Epidermal melanocyte (primary cell): ENCODE measurements at regions not wholly inside any gene's neighbourhood (a gene's known extent, or its start where the extent isn't known, plus 50 kb on each side); places are given as distances from the start of the nearest gene placed in this dataset.

Source experiments
- DNase-seq: peaks from one replicate; pipeline ENCODE4 v3.0.0; 2011; ENCODE audit warnings: low spot score; ENCODE audit not compliant: insufficient read length

DNA sequence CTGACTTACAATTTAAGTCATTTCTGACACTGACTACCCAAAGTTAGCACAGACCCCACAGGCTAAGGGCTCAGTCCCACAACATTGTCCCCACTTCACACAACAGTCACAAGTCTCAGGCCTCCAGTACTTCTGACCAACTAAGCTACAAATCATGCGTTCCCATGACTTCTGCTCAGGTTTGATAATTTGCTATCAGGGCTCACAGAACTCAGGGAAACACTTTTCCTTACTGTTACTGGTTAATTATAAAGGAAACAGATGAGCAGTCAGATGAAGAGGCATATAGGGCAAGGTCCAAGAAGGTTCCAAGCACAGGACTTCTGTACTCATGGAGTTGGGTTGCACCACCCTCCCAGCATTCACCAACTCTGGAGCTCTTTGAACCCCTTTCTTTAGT is 151.2 kb upstream of the TNR start:
- no peak for DNase-seq

- DNase-seq = no peak
Measured at GRCh38 chr1:175893192-175893591, 149.8 kb upstream of the TNR start.

GRCh38 chr1:175892686-175893085 is 149.3 kb upstream of the TNR start:
- DNase-seq = no peak

- no peak for DNase-seq
Measured at GRCh38 chr1:175891783-175892309, 148.5 kb upstream of the TNR start.

- DNase-seq = no peak
Measured at GRCh38 chr1:175890958-175891357, 147.6 kb upstream of the TNR start.

DNA sequence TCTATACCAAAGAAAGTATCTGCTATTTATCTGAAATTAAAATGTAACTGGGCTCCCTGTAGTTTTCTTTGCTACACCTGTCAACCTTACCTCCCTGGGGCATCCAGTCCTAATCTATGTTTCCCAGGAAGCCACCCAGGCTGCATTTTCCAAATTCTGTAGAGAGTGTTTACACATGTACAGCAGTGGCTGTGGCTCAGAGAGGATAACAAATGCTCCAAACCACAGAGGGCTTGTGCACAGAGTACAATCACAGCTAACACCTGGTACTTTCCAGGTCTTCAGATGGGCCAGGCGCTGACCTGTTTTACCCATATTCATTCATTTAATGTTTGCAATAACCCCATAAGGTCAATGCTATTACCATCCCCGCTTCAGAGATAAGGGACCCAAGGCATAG is 146.5 kb upstream of the TNR start:
- DNase-seq = no peak

DNA sequence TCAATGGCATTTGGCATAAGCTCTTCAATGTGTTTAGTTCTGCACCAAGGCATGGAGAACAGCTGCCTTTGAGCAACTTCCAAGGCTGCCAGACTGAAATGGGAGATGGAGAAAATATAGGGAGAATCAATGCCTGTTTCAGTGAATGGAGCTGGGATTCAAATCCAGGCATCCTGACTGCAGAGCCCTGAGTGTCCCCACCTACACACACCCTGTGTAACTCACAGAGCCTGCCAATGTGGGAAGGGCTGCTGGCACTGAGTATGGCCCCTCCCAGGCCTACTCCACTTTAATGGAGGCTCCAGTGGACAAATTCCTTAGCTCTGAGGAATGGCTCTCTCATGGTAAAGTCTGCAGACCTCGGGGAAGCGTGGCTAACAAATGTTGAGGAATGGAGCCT is 145.6 kb upstream of the TNR start:
- DNase-seq = no peak

DNA sequence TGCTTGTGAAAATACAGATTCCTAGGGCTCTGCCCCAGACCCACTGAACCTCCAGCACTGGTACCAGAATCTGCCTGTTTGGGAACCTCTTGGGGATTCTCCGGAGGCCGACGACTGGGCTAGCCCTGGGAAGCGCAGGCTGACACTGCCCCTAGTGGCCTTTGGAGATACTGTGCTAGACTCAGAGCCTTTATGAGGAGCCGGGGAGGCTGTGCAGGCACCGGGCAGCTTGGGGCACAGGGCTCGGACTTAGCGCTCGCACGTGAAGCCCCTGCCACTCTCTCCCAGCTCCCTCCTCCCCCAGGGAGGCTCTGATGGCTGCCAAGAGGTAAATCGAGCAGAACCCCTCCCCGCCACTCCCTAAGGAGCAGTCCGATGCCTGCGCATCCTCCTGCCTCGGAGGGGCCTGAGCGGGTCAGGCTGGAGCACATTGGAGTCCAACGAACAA is 144.6 kb upstream of the TNR start:
- DNase-seq = peak; percentile 59

GRCh38 chr1:175887521-175887920 is 144.1 kb upstream of the TNR start:
- DNase-seq = no peak

- DNase-seq = no peak
Measured at GRCh38 chr1:175885326-175885725, 141.9 kb upstream of the TNR start.

GRCh38 chr1:175884369-175884768 is 141.0 kb upstream of the TNR start:
- DNase-seq = no peak

DNA sequence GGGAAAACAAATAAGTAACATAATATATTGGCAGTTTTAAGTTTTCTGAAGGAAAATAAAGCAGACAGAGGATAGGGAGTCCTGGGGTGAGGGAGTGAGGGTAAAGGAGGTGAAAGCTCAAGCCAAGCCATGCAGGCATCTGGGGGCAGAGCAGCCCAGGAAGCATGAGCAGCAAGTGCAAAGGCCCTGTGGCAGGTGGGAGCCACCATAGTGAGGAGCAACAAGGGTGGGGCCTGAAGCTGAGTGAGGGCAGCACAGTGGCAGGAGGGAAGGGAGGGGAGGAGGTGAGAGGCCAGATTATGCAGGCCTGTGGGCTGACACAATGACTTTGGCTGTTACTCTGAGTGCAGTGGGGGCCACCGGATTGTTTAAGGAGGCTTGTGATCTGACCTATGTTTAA is 138.8 kb upstream of the TNR start:
- no peak for DNase-seq

DNA sequence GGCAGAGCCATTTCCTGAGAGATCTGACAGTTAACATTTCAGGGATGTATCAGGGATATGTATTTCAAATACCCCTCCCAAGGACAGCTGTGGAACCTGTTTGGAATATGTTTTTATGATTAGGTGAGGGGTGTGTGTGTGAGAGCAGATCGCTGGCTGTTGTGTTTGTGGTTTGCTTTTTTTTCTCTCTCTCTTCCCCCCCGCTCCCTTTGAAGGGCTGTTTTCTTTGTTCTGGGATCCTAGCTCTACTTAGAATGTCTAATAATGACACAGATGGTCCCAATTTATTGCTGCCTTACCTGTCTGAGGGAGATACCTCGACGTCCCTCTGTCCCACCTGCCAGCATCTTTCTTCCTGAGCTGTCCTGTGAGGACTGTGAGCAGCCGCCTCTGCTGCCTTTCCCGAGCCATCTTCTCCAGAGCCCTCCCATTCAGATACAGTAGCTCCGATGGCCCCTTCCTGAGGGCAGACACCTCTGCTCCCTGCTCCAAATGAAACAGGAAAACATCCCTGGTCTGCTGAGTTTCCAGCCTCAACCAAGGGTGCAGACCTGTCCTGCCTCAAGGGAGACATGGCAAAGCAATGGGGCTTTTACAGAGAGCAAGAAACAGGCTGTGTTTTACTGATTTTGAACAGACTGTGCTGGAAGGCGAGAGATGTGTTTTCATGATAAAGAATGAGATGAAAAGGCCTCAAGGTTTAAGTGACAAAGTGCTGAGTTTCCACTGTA is 138.0 kb upstream of the TNR start:
- DNase-seq = no peak

DNA sequence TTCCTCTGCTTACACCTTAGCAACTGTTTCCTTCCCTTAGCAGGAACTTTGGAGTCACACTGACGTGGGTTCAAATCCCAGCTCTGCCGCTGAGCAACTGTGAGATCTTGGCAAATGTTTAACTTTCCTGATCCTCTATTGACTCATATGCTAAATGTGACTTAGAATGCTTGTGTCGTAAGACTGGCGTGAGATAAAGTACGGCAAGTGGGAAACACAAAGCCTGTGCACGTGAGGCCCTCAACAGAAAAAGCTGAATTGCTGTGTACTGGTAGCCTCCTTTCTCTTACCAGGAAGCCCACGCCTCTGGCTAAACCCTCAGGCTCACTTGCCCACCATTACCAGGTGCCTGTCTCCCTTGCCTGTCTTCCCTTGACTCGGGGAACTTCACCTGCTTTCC is 135.4 kb upstream of the TNR start:
- DNase-seq = no peak

- DNase-seq = no peak
Measured at GRCh38 chr1:175877939-175878737, 134.7 kb upstream of the TNR start.

GRCh38 chr1:175875556-175875955 is 132.2 kb upstream of the TNR start:
- no peak for DNase-seq

DNA sequence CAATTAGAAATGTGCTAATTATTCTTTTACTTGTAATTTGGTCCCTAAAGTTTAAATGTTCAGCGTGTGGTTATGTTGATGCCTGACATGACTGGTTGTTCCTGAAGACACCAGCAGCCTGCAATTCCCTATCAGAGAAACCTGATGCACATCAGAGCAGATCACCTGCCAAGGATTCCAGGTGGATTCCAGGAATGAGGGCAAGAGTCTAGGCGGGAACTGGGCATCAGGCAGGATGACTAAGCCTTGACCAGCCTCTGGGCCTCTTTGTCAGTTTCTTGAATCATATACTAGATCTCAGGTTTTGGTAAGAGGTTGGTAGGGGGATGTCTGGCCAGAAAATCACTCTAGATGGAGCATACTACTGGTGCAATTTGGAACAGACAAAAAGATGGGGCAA is 130.7 kb upstream of the TNR start:
- DNase-seq = no peak

DNA sequence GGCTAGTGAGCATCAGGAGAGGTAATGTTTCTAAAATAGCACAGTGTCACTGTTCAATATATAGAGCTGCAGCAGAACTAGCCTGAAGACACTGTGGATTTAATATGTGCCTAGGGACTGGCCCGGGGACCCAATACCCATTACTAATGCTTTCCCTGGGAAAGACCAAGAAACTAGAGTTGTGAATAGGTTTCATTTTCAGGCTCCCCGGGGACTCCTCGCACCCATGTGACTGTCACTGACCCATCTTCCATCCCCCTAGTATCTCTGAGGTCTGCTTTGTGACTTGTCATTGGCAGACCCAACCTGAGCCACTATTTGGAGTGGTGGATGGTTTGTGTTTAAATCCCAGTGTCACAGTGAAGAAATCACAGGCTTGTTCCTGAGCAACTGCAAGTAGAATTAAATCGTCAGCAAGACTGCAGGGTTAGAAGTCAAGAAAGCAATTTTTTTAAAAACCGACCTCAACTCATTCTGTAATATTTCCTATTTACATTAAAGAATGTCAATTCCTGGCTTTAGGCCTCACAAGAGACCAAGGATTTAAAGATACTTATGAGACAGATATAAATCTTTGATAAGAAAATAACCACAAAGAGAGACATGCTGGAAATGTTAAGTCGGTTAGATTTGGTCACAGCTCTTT is 130.0 kb upstream of the TNR start:
- DNase-seq = no peak

- no peak for DNase-seq
Measured at GRCh38 chr1:175872588-175872987, 129.2 kb upstream of the TNR start.

GRCh38 chr1:175871647-175872046 is 128.3 kb upstream of the TNR start:
- no peak for DNase-seq

GRCh38 chr1:175870217-175870616 is 126.8 kb upstream of the TNR start:
- no peak for DNase-seq

DNA sequence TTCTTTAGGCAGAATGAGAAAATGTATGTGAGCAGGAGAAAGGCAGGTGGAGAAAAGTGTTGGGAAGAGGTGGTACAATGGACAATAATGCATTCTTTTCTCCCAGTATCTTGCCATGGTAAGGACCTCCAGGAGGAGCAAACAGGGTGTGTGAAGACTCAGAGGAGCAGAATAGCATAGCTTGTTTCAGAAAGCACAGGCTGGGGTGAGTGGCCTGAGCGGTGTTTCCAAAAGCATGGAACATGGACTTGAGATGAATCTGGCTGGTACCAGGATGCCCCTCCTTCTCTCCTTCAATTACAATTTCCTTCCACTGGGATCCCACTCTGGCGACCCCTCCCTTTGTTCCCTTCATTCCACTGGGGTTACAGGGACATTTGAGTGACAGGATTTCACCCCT is 123.4 kb upstream of the TNR start:
- no peak for DNase-seq
